ENCODE measurements at regions not wholly inside any gene's neighbourhood (a gene's known extent, or its start where the extent isn't known, plus 50 kb on each side); places are given as distances from the start of the nearest gene placed in this dataset.

DNA sequence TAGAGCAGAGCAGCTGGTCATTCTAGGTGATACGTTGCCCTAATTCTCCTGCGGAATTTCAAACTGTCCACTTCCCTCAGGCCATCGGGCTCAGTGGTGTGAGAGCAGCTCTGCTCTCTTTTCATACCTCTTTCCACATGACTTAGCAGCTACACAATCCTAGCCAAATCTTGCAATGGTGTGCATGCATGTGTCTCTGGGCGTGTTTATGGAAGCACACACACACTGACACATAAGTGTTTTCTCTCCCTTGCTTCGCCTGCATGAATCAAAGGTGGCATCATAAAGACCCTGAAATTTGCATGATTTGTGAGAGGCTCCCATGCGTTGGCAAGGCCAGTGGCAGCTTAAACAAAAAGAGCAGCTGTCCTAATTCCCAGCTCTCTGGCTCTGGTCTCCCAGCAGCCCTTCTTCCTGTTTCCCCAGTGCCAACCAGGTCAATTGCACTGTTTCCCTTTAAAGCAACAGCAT, 1189.5 kb downstream of the GATA3 start:
- H3K9me2 ChIP-seq (replicated peaks; ENCODE audit: control insufficient read depth, low read length) = no peaks in the 10 kb centered on the region
- H3K27ac ChIP-seq (ENCODE audit: low read depth, low read length) = no peak overlapping the region
- H4K20me1 ChIP-seq (ENCODE audit: control insufficient read depth, insufficient read depth, low read depth, low read length) = no peaks in the 10 kb centered on the region
- H3K4me3 ChIP-seq (ENCODE audit: low read length) = no peak overlapping the region
- no peaks in the 10 kb centered on the region for H3K27me3 ChIP-seq (ENCODE audit: control insufficient read depth, low read length)
- no peaks in the 10 kb centered on the region for H3K9me3 ChIP-seq (ENCODE audit: control insufficient read depth, insufficient read depth, low read length)
- no peaks in the 10 kb centered on the region for H3F3A ChIP-seq (ENCODE audit: control insufficient read depth, insufficient read depth)
- H3K4me2 ChIP-seq (ENCODE audit: low read length) = no peak overlapping the region
- no peaks in the 10 kb centered on the region for H3K79me2 ChIP-seq (ENCODE audit: control insufficient read depth, low read length)
- no peaks in the 10 kb centered on the region for H3K36me3 ChIP-seq (ENCODE audit: control insufficient read depth, low read length)
- TF ChIP-seq EZH2phosphoT487 (IDR thresholded peaks at IDR 0.05; ENCODE audit: borderline replicate concordance, low read length) = no peak
- TF ChIP-seq, protein P1, sequence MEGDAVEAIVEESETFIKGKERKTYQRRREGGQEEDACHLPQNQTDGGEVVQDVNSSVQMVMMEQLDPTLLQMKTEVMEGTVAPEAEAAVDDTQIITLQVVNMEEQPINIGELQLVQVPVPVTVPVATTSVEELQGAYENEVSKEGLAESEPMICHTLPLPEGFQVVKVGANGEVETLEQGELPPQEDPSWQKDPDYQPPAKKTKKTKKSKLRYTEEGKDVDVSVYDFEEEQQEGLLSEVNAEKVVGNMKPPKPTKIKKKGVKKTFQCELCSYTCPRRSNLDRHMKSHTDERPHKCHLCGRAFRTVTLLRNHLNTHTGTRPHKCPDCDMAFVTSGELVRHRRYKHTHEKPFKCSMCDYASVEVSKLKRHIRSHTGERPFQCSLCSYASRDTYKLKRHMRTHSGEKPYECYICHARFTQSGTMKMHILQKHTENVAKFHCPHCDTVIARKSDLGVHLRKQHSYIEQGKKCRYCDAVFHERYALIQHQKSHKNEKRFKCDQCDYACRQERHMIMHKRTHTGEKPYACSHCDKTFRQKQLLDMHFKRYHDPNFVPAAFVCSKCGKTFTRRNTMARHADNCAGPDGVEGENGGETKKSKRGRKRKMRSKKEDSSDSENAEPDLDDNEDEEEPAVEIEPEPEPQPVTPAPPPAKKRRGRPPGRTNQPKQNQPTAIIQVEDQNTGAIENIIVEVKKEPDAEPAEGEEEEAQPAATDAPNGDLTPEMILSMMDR (IDR thresholded peaks at IDR 0.05; ENCODE audit: low read depth, low read length, poor library complexity, severe bottlenecking) = no peak
- H3K4me1 ChIP-seq (ENCODE audit: control insufficient read depth, low read length) = no peaks in the 10 kb centered on the region

- Histone ChIP-seq H3K9me2 (replicated peaks; ENCODE audit: control insufficient read depth, low read length) (no peaks in the 10 kb centered on the region), H3K27me3 (ENCODE audit: control insufficient read depth, low read length) (no peaks in the 10 kb centered on the region), H3K4me2 (ENCODE audit: low read length) (no peak overlapping the region), H3K9me3 (ENCODE audit: control insufficient read depth, insufficient read depth, low read length) (no peaks in the 10 kb centered on the region), H4K20me1 (ENCODE audit: control insufficient read depth, insufficient read depth, low read depth, low read length) (no peaks in the 10 kb centered on the region), H3K4me1 (ENCODE audit: control insufficient read depth, low read length) (no peaks in the 10 kb centered on the region), H3K36me3 (ENCODE audit: control insufficient read depth, low read length) (no peaks in the 10 kb centered on the region), H3K4me3 (ENCODE audit: low read length) (no peak overlapping the region), H3K27ac (ENCODE audit: low read depth, low read length) (no peak overlapping the region), H3K79me2 (ENCODE audit: control insufficient read depth, low read length) (no peaks in the 10 kb centered on the region), H3F3A (ENCODE audit: control insufficient read depth, insufficient read depth) (no peaks in the 10 kb centered on the region)
- TF ChIP-seq, protein P1 (IDR thresholded peaks at IDR 0.05; ENCODE audit: low read depth, low read length, poor library complexity, severe bottlenecking) = no peak
- no peak for TF ChIP-seq EZH2phosphoT487 (IDR thresholded peaks at IDR 0.05; ENCODE audit: borderline replicate concordance, low read length)
Measured at GRCh38 chr10:9244864-9245263, 1190.4 kb downstream of the GATA3 start.

GRCh38 chr10:9253121-9253520, 1198.6 kb downstream of the GATA3 start:
- Histone ChIP-seq H3K9me3 (ENCODE audit: control insufficient read depth, insufficient read depth, low read length) (no peaks in the 10 kb centered on the region), H3K79me2 (ENCODE audit: control insufficient read depth, low read length) (no peaks in the 10 kb centered on the region), H3K27me3 (ENCODE audit: control insufficient read depth, low read length) (no peaks in the 10 kb centered on the region), H4K20me1 (ENCODE audit: control insufficient read depth, insufficient read depth, low read depth, low read length) (no peaks in the 10 kb centered on the region), H3F3A (ENCODE audit: control insufficient read depth, insufficient read depth) (no peaks in the 10 kb centered on the region), H3K27ac (ENCODE audit: low read depth, low read length) (no peak overlapping the region), H3K4me1 (ENCODE audit: control insufficient read depth, low read length) (no peaks in the 10 kb centered on the region), H3K4me2 (ENCODE audit: low read length) (no peak overlapping the region), H3K9me2 (replicated peaks; ENCODE audit: control insufficient read depth, low read length) (no peaks in the 10 kb centered on the region), H3K4me3 (ENCODE audit: low read length) (no peak overlapping the region), H3K36me3 (ENCODE audit: control insufficient read depth, low read length) (no peaks in the 10 kb centered on the region)
- no peak for TF ChIP-seq EZH2phosphoT487 (IDR thresholded peaks at IDR 0.05; ENCODE audit: borderline replicate concordance, low read length)
- TF ChIP-seq, protein P1 (IDR thresholded peaks at IDR 0.05; ENCODE audit: low read depth, low read length, poor library complexity, severe bottlenecking) = no peak

All from DOHH2 (cell line).